H1 (cell line): ENCODE measurements at regions not wholly inside any gene's neighbourhood (a gene's known extent, or its start where the extent isn't known, plus 50 kb on each side); places are given as distances from the start of the nearest gene placed in this dataset.
A peak's percentile ranks its signal among the peaks of the same experiment; 100 is the strongest.

ENCODE experiments used
- ATF3 ChIP-seq: IDR thresholded peaks from 2 replicates; pipeline ENCODE4 v1.6.1; 2011; ENCODE audit warnings: low read depth, mild to moderate bottlenecking, low read length; ENCODE audit not compliant: insufficient read depth
- CBX8 ChIP-seq: fragments of 300-800, 300-1000 bp; sonication (generic); IDR thresholded peaks from 2 replicates; pipeline ENCODE4 v1.7.1; 2016; ENCODE audit warnings: low read depth, low read length, borderline replicate concordance
- CEBPB ChIP-seq: IDR thresholded peaks from 2 replicates; pipeline ENCODE4 v1.6.1; 2012; ENCODE audit warnings: low read depth, low read length
- CHD2 ChIP-seq: IDR thresholded peaks from 2 replicates; pipeline ENCODE4 v1.6.1; 2012; ENCODE audit warnings: low read length, improper control_type of control experiment
- JUN ChIP-seq: IDR thresholded peaks from 2 replicates; pipeline ENCODE4 v1.6.1; 2011; ENCODE audit warnings: low read depth, mild to moderate bottlenecking, improper control_type of control experiment, low read length
- NANOG ChIP-seq: IDR thresholded peaks from 2 replicates; pipeline ENCODE4 v1.6.1; 2011; ENCODE audit warnings: low read length, low read depth, mild to moderate bottlenecking, inconsistent platforms; ENCODE audit not compliant: insufficient read depth, poor library complexity, severe bottlenecking
- PHF8 ChIP-seq: fragments of 200-600 bp; sonication (generic); conservative IDR thresholded peaks from 2 replicates; pipeline ENCODE4 v1.7.1; 2012; ENCODE audit warnings: low read depth, mild to moderate bottlenecking, inconsistent platforms, low read length, moderate library complexity
- RFX5 ChIP-seq: IDR thresholded peaks from 2 replicates; pipeline ENCODE4 v1.6.1; 2011; ENCODE audit warnings: low read depth, low read length, improper control_type of control experiment, borderline replicate concordance
- SIN3A ChIP-seq, 2 experiments: IDR thresholded peaks in 1 of 2; conservative IDR thresholded peaks in 1 of 2; 2 replicates each; pipeline ENCODE4 v1.6.1; 2011 to 2012; ENCODE audit warnings: low read length in 2 of 2, improper control_type of control experiment in 1 of 2, low read depth in 1 of 2, mild to moderate bottlenecking in 1 of 2
- SIRT6 ChIP-seq: IDR thresholded peaks from one replicate; pipeline ENCODE4 v1.7.1; 2012; ENCODE audit warnings: low read length, inconsistent platforms
- SP1 ChIP-seq: IDR thresholded peaks from 2 replicates; pipeline ENCODE4 v1.6.1; 2011; ENCODE audit warnings: low read depth, low read length
- TAF1 ChIP-seq: IDR thresholded peaks from 2 replicates; pipeline ENCODE4 v1.6.1; 2011; ENCODE audit warnings: mild to moderate bottlenecking, low read depth, low read length
- TAF7 ChIP-seq: optimal IDR thresholded peaks from 2 replicates; pipeline ENCODE3; 2011; ENCODE audit warnings: low read depth, mild to moderate bottlenecking, inconsistent platforms, low read length, moderate library complexity, borderline replicate concordance
- TBP ChIP-seq: IDR thresholded peaks from 2 replicates; pipeline ENCODE4 v1.6.1; 2011; ENCODE audit warnings: low read depth, low read length, improper control_type of control experiment

GRCh38 chr17:72592242-72592966 is 471.6 kb downstream of the SOX9 start (continued):
- TF ChIP-seq CBX8 (no peak), TAF1 (peak; percentile 87), CEBPB (no peak), SIRT6 (no peak), RFX5 (no peak), TAF7 (no peak), SP1 (peak; percentile 41; the same call in 1 of the 2 replicates), TBP (peak; percentile 95), SIN3A (conservative IDR thresholded peaks at IDR 0.05 in 1 of 2, IDR thresholded peaks at IDR 0.05 in 1 of 2; ENCODE audit: low read depth in 1 of 2, low read length in 2 of 2) (peak in 1 of 2 experiments; percentile 67; a peak in 1 of 4 replicates), NANOG (no peak), PHF8 (peak; percentile 98), JUN (no peak), CHD2 (0 out of 2 replicates have a peak, but pooled peaks have one; percentile 16), ATF3 (no peak)
